ENCODE measurements at regions not wholly inside any gene's neighbourhood (a gene's known extent, or its start where the extent isn't known, plus 50 kb on each side); places are given as distances from the start of the nearest gene placed in this dataset.

DNA sequence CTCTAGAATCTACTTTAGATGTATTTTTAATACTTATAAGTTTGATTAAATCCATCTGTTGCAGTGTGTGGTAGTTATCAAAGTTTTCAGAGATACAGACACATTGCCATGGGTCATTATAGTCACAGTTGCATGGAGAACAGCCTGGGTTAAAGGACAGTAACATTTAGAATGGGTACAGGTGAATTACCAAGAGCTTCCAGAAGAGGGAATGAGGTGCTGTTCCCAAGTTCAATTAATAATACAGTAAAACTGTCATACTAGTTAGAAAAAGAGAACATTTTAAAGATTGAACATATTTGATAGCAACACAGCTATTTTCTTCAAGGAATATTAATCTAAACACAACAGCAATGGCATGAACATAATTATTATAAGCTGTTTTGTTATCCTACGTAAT lies 322.6 kb upstream of the SLC10A2 start:
- Histone ChIP-seq H3K4me3 (no peak overlapping the region), H3K27ac (no peak overlapping the region), H3K9me3 (no peaks in the 10 kb centered on the region), H3K4me1 (no peaks in the 10 kb centered on the region), H3K36me3 (no peaks in the 10 kb centered on the region), H3K27me3 (ENCODE audit: low read depth) (no peaks in the 10 kb centered on the region)
- no peak for DNase-seq
- ATAC-seq: no peak
- intact Hi-C loops (cut with DNase I): no loop called here
- TF ChIP-seq, protein P1, sequence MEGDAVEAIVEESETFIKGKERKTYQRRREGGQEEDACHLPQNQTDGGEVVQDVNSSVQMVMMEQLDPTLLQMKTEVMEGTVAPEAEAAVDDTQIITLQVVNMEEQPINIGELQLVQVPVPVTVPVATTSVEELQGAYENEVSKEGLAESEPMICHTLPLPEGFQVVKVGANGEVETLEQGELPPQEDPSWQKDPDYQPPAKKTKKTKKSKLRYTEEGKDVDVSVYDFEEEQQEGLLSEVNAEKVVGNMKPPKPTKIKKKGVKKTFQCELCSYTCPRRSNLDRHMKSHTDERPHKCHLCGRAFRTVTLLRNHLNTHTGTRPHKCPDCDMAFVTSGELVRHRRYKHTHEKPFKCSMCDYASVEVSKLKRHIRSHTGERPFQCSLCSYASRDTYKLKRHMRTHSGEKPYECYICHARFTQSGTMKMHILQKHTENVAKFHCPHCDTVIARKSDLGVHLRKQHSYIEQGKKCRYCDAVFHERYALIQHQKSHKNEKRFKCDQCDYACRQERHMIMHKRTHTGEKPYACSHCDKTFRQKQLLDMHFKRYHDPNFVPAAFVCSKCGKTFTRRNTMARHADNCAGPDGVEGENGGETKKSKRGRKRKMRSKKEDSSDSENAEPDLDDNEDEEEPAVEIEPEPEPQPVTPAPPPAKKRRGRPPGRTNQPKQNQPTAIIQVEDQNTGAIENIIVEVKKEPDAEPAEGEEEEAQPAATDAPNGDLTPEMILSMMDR (IDR thresholded peaks at IDR 0.05): no peak

DNA sequence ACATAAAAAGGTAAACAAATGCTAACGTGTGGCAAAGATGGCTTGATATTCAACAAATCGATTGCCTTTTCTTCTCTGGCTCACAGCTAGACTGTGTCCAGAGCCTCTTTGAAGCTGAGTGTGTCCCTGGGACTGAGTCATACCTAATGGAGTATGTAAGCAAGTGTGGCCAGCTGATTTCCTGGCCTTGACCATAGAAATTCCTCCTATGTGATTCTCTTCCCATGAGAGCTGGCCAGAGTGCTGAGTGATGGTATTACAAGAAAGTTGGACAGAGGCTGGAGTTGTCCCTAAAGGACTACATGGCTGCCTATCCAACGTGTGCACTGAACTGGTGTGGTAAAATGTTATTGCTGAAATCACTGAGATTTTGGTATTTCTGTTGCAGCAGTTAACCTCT lies 320.1 kb upstream of the SLC10A2 start:
- ATAC-seq: no peak
- H3K4me1 ChIP-seq: no peaks in the 10 kb centered on the region
- no peaks in the 10 kb centered on the region for H3K9me3 ChIP-seq
- H3K27me3 ChIP-seq (ENCODE audit: low read depth): no peaks in the 10 kb centered on the region
- H3K36me3 ChIP-seq: no peaks in the 10 kb centered on the region
- intact Hi-C loops (cut with DNase I): no loop called here
- H3K27ac ChIP-seq: no peak overlapping the region
- TF ChIP-seq, protein P1 (IDR thresholded peaks at IDR 0.05): no peak
- H3K4me3 ChIP-seq: no peak overlapping the region
- no peak for DNase-seq

DNA sequence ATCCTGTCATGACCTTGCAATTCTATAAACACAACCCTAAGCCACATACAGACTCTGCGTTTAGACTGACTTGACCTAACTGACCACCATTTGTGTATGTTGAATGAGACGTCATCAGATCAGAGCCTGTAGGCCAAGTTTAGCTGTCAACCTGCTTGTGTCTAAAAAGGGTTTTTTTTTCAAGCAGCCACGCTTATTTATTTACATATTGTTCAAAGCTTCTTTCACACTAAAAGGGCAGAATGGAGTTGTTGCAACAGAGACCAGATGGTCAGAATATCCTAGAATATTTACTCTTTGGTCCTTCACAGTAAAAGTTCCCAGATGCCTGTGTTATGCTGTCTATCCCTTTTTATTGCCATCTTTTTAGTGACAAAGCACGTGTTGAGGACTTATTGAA lies 307.7 kb upstream of the SLC10A2 start:
- TF ChIP-seq, protein P1 (IDR thresholded peaks at IDR 0.05): no peak
- H3K27me3 ChIP-seq (ENCODE audit: low read depth): no peaks in the 10 kb centered on the region
- no peak overlapping the region for H3K27ac ChIP-seq
- H3K36me3 ChIP-seq: no peaks in the 10 kb centered on the region
- no peaks in the 10 kb centered on the region for H3K4me1 ChIP-seq
- H3K4me3 ChIP-seq: no peak overlapping the region
- intact Hi-C loops (cut with DNase I): no loop called here
- H3K9me3 ChIP-seq: no peaks in the 10 kb centered on the region
- no peak for DNase-seq
- ATAC-seq: no peak

DNA sequence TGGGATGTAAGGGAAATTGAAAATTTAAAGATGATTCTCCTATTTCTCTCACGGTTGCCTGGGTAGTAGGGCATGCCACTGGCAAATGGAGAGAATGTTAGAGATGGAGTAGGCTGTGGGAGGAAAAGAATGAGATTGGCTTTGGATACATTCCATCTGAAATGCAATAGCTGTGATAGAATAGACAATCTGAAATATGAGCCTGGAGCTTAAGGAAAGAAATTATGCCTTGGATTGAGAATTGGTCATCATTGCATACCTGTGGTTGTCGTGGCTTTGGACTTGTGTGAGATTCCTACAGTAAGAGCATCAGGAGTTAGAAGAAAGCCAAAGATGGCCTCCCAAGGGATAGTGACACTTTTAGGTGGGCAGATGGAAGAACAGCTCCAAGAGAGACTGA lies 305.1 kb upstream of the SLC10A2 start:
- no peak for ATAC-seq
- DNase-seq: no peak
- Histone ChIP-seq H3K36me3 (no peaks in the 10 kb centered on the region), H3K4me3 (no peak overlapping the region), H3K4me1 (no peaks in the 10 kb centered on the region), H3K9me3 (no peaks in the 10 kb centered on the region), H3K27me3 (ENCODE audit: low read depth) (no peaks in the 10 kb centered on the region), H3K27ac (no peak overlapping the region)
- intact Hi-C loops (cut with DNase I): no loop called here
- TF ChIP-seq, protein P1 (IDR thresholded peaks at IDR 0.05): no peak

DNA sequence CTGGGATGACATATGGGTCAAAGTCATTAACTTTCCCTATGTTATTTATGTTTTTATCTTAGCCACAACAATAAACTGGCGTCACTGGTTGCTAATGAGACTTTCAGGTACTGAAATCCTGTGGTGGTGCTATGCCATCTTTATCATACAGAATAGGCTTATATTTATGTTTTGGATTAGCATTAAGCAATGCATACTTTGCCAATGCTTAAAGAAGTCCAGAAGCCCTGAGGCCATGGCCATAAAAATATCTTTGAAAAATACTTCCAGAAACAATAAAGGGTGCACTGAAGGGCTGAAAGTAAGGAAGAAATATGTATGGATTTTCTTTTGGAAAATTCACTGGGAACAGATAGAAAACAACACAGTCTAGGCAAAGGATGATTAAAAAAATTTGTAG lies 304.6 kb upstream of the SLC10A2 start:
- Histone ChIP-seq H3K27me3 (ENCODE audit: low read depth) (no peaks in the 10 kb centered on the region), H3K36me3 (no peaks in the 10 kb centered on the region), H3K9me3 (no peaks in the 10 kb centered on the region), H3K4me3 (no peak overlapping the region), H3K4me1 (no peaks in the 10 kb centered on the region), H3K27ac (no peak overlapping the region)
- TF ChIP-seq, protein P1 (IDR thresholded peaks at IDR 0.05): no peak
- DNase-seq (no peak), ATAC-seq (no peak)
- intact Hi-C loops (cut with DNase I): no loop called here
